Loucy (cell line): ENCODE measurements at regions not wholly inside any gene's neighbourhood (a gene's known extent, or its start where the extent isn't known, plus 50 kb on each side); places are given as distances from the start of the nearest gene placed in this dataset.

Experiments
- H2AFZ ChIP-seq: fragments of 200-600 bp; sonication (generic); 2 replicates; pipeline ENCODE4 v1.6.0; 2016; ENCODE audit warnings: antibody characterized with exemption, mild to moderate bottlenecking, low read length, moderate library complexity
- H3F3A ChIP-seq: fragments of 200-600 bp; 2 replicates; pipeline ENCODE4 v1.6.0; 2016; ENCODE audit warnings: antibody characterized with exemption, low read depth, mild to moderate bottlenecking
- H3K27me3 ChIP-seq: fragments of 200-600 bp; sonication (generic); 2 replicates; pipeline ENCODE4 v1.6.1; 2014; ENCODE audit warnings: low read length, mild to moderate bottlenecking; ENCODE audit not compliant: insufficient read depth, poor library complexity, severe bottlenecking
- H3K36me3 ChIP-seq: fragments of 200-600 bp; sonication (generic); 2 replicates; pipeline ENCODE4 v1.6.1; 2016; ENCODE audit warnings: low read length; ENCODE audit not compliant: insufficient read depth
- H3K4me1 ChIP-seq: fragments of 200-600 bp; sonication (generic); 2 replicates; pipeline ENCODE4 v1.5.1; 2014; ENCODE audit warnings: low read length, mild to moderate bottlenecking; ENCODE audit not compliant: insufficient read depth, poor library complexity, severe bottlenecking
- H3K4me2 ChIP-seq: fragments of 200-600 bp; sonication (generic); 2 replicates; pipeline ENCODE4 v1.6.0; 2014; ENCODE audit warnings: antibody characterized with exemption, low read length, low read depth, mild to moderate bottlenecking; ENCODE audit not compliant: poor library complexity, severe bottlenecking
- H3K4me3 ChIP-seq: fragments of 200-600 bp; sonication (generic); 2 replicates; pipeline ENCODE4 v1.5.1; 2014; ENCODE audit warnings: low read length, mild to moderate bottlenecking, mixed read lengths; ENCODE audit not compliant: poor library complexity, severe bottlenecking
- H3K79me2 ChIP-seq: fragments of 200-600 bp; sonication (generic); 2 replicates; pipeline ENCODE4 v1.6.1; 2014; ENCODE audit warnings: low read length; ENCODE audit not compliant: insufficient read depth
- H3K9ac ChIP-seq: fragments of 200-600 bp; sonication (generic); 2 replicates; pipeline ENCODE4 v1.6.0; 2014; ENCODE audit warnings: mild to moderate bottlenecking, low read depth, low read length, moderate library complexity; ENCODE audit not compliant: poor library complexity, severe bottlenecking
- H3K9me2 ChIP-seq: fragments of 200-600 bp; sonication (generic); replicated peaks from 2 replicates; pipeline ENCODE4 v1.6.1; 2016; ENCODE audit warnings: low read depth, low read length, mixed read lengths
- H3K9me3 ChIP-seq: fragments of 200-600 bp; sonication (generic); 2 replicates; pipeline ENCODE4 v1.6.1; 2014; ENCODE audit warnings: mild to moderate bottlenecking, antibody characterized with exemption, low read length, low read depth; ENCODE audit not compliant: insufficient read depth
- H4K20me1 ChIP-seq: fragments of 200-600 bp; sonication (generic); 2 replicates; pipeline ENCODE4 v1.6.0; 2014; ENCODE audit warnings: antibody characterized with exemption, low read length, mild to moderate bottlenecking; ENCODE audit not compliant: insufficient read depth, poor library complexity, severe bottlenecking
- EZH2phosphoT487 ChIP-seq: fragments of 200-600 bp; IDR thresholded peaks from 2 replicates; pipeline ENCODE4 v1.6.1; 2018; ENCODE audit warnings: antibody characterized with exemption, mild to moderate bottlenecking, moderate library complexity, borderline replicate concordance
- TF ChIP-seq, protein P1 (sequence below): fragments of 200-600 bp; sonication (generic); conservative IDR thresholded peaks from 2 replicates; pipeline ENCODE4 v1.5.1; 2014; ENCODE audit warnings: mild to moderate bottlenecking, antibody characterized with exemption, low read length

GRCh38 chr4:189237340-189237739, 703.3 kb upstream of the FRG1 start:
- no peaks in the 10 kb centered on the region; the same call in 1 of the 2 replicates for H3F3A ChIP-seq
- TF ChIP-seq, protein P1, sequence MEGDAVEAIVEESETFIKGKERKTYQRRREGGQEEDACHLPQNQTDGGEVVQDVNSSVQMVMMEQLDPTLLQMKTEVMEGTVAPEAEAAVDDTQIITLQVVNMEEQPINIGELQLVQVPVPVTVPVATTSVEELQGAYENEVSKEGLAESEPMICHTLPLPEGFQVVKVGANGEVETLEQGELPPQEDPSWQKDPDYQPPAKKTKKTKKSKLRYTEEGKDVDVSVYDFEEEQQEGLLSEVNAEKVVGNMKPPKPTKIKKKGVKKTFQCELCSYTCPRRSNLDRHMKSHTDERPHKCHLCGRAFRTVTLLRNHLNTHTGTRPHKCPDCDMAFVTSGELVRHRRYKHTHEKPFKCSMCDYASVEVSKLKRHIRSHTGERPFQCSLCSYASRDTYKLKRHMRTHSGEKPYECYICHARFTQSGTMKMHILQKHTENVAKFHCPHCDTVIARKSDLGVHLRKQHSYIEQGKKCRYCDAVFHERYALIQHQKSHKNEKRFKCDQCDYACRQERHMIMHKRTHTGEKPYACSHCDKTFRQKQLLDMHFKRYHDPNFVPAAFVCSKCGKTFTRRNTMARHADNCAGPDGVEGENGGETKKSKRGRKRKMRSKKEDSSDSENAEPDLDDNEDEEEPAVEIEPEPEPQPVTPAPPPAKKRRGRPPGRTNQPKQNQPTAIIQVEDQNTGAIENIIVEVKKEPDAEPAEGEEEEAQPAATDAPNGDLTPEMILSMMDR = no peak
- no peak for TF ChIP-seq EZH2phosphoT487
- H3K27me3 ChIP-seq = no peaks in the 10 kb centered on the region
- no peaks in the 10 kb centered on the region for H4K20me1 ChIP-seq
- no peaks in the 10 kb centered on the region for H3K9me2 ChIP-seq
- H3K36me3 ChIP-seq = no peaks in the 10 kb centered on the region
- H3K9me3 ChIP-seq = no peaks in the 10 kb centered on the region
- no peak overlapping the region for H3K9ac ChIP-seq
- H2AFZ ChIP-seq = no peak overlapping the region
- no peaks in the 10 kb centered on the region for H3K79me2 ChIP-seq
- no peak overlapping the region for H3K4me2 ChIP-seq
- H3K4me1 ChIP-seq = peaks cover 7% of the 10 kb centered on the region
- H3K4me3 ChIP-seq = no peak overlapping the region

- Histone ChIP-seq H3K36me3 (no peaks in the 10 kb centered on the region), H3K4me2 (no peak overlapping the region), H3F3A (no peaks in the 10 kb centered on the region), H3K79me2 (no peaks in the 10 kb centered on the region), H3K4me1 (no peaks in the 10 kb centered on the region), H3K9ac (no peak overlapping the region), H3K27me3 (no peaks in the 10 kb centered on the region), H3K9me2 (no peaks in the 10 kb centered on the region), H4K20me1 (no peaks in the 10 kb centered on the region), H3K4me3 (no peak overlapping the region), H2AFZ (no peak overlapping the region), H3K9me3 (peaks cover 2% of the 10 kb centered on the region; the same call in 1 of the 2 replicates)
- TF ChIP-seq EZH2phosphoT487 = no peak
- TF ChIP-seq, protein P1 = no peak
Observed at GRCh38 chr4:189255636-189256035, 685.0 kb upstream of the FRG1 start.

DNA sequence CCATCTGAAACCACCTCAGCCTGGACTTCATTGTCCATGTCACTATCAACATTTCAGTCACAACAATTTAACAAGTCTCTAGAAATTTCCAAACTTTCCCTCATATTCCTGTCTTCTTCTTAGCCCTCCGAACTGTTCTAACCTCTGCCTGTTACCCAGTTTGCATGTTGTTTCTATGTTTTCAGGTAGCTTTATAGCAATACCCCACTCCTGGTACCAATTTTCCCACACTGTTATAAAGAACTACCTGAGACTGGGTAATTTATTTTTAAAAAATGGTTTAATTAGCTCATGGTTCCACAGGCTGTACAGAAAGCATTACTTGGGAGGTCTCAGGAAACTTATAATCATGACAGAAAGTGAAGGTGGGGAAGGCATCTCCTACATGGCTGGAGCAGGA, 679.2 kb upstream of the FRG1 start:
- Histone ChIP-seq H3K4me3 (no peak overlapping the region), H3K9me3 (peaks cover 4% of the 10 kb centered on the region; the same call in 1 of the 2 replicates), H4K20me1 (no peaks in the 10 kb centered on the region), H3K4me2 (no peak overlapping the region), H3K36me3 (no peaks in the 10 kb centered on the region), H3K4me1 (no peaks in the 10 kb centered on the region), H3K9me2 (no peaks in the 10 kb centered on the region), H2AFZ (no peak overlapping the region), H3F3A (no peaks in the 10 kb centered on the region), H3K27me3 (no peaks in the 10 kb centered on the region), H3K79me2 (no peaks in the 10 kb centered on the region), H3K9ac (no peak overlapping the region)
- TF ChIP-seq, protein P1 = no peak
